ENCODE measurements at regions not wholly inside any gene's neighbourhood (a gene's known extent, or its start where the extent isn't known, plus 50 kb on each side); places are given as distances from the start of the nearest gene placed in this dataset.

GRCh38 chr3:81925385-81925784, 163.9 kb upstream of the GBE1 start:
- TF ChIP-seq, protein P1, sequence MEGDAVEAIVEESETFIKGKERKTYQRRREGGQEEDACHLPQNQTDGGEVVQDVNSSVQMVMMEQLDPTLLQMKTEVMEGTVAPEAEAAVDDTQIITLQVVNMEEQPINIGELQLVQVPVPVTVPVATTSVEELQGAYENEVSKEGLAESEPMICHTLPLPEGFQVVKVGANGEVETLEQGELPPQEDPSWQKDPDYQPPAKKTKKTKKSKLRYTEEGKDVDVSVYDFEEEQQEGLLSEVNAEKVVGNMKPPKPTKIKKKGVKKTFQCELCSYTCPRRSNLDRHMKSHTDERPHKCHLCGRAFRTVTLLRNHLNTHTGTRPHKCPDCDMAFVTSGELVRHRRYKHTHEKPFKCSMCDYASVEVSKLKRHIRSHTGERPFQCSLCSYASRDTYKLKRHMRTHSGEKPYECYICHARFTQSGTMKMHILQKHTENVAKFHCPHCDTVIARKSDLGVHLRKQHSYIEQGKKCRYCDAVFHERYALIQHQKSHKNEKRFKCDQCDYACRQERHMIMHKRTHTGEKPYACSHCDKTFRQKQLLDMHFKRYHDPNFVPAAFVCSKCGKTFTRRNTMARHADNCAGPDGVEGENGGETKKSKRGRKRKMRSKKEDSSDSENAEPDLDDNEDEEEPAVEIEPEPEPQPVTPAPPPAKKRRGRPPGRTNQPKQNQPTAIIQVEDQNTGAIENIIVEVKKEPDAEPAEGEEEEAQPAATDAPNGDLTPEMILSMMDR (IDR thresholded peaks at IDR 0.05), result no peak
- TF ChIP-seq POLR2A (IDR thresholded peaks at IDR 0.05), result no peak

Measured in testis (tissue), 2 donors.